OCI-LY1 (cell line): ENCODE measurements at regions not wholly inside any gene's neighbourhood (a gene's known extent, or its start where the extent isn't known, plus 50 kb on each side); places are given as distances from the start of the nearest gene placed in this dataset.

Source experiments
- H2AFZ ChIP-seq: fragments of 200-600 bp; sonication (generic), shearing (Covaris generic); 2 replicates; pipeline ENCODE4 v1.6.0; 2014; ENCODE audit warnings: antibody characterized with exemption, mild to moderate bottlenecking, low read length
- H3F3A ChIP-seq: fragments of 200-600 bp; sonication (generic), shearing (Covaris generic); 2 replicates; pipeline ENCODE4 v1.6.0; 2014; ENCODE audit warnings: mild to moderate bottlenecking, antibody characterized with exemption, low read length, moderate library complexity; ENCODE audit not compliant: insufficient read depth
- H3K27ac ChIP-seq: fragments of 200-600 bp; sonication (generic); 2 replicates; pipeline ENCODE4 v1.5.1; 2014; ENCODE audit warnings: low read length, mixed run types, mild to moderate bottlenecking, low read depth; ENCODE audit not compliant: poor library complexity, severe bottlenecking
- H3K27me3 ChIP-seq: fragments of 200-600 bp; sonication (generic); 2 replicates; pipeline ENCODE4 v1.6.0; 2014; ENCODE audit warnings: antibody characterized with exemption, mild to moderate bottlenecking, low read length, moderate library complexity; ENCODE audit not compliant: insufficient read depth
- H3K36me3 ChIP-seq: fragments of 200-600 bp; sonication (generic); 2 replicates; pipeline ENCODE4 v1.6.1; 2014; ENCODE audit warnings: mild to moderate bottlenecking, antibody characterized with exemption, low read length, moderate library complexity, mixed read lengths; ENCODE audit not compliant: insufficient read depth
- H3K4me1 ChIP-seq: fragments of 200-600 bp; sonication (generic); 2 replicates; pipeline ENCODE4 v1.5.1; 2014; ENCODE audit warnings: mild to moderate bottlenecking, low read length, moderate library complexity; ENCODE audit not compliant: insufficient read depth, severe bottlenecking
- H3K4me2 ChIP-seq: fragments of 200-600 bp; sonication (generic), shearing (Covaris generic); 2 replicates; pipeline ENCODE4 v1.6.1; 2014; ENCODE audit warnings: low read length
- H3K4me3 ChIP-seq: fragments of 200-600 bp; sonication (generic); 2 replicates; pipeline ENCODE4 v1.5.1; 2014; ENCODE audit warnings: low read length, low read depth, mild to moderate bottlenecking, mixed read lengths; ENCODE audit not compliant: poor library complexity, severe bottlenecking
- H3K79me2 ChIP-seq: fragments of 200-600 bp; shearing (Covaris generic); 2 replicates; pipeline ENCODE4 v1.6.1; 2016; ENCODE audit warnings: mixed run types, low read length, mixed read lengths; ENCODE audit not compliant: insufficient read depth
- H3K9ac ChIP-seq: fragments of 200-600 bp; sonication (generic), shearing (Covaris generic); 2 replicates; pipeline ENCODE4 v1.6.1; 2014; ENCODE audit warnings: mild to moderate bottlenecking, low read length, mixed read lengths
- H3K9me2 ChIP-seq: fragments of 200-600 bp; sonication (generic), shearing (Covaris generic); 2 replicates; pipeline ENCODE4 v1.6.1; 2014; ENCODE audit warnings: low read depth, mild to moderate bottlenecking, low read length, mixed read lengths
- H3K9me3 ChIP-seq: fragments of 200-600 bp; shearing (Covaris generic); 2 replicates; pipeline ENCODE4 v1.6.1; 2014; ENCODE audit warnings: low read length, mixed read lengths
- H4K20me1 ChIP-seq: fragments of 200-600 bp; sonication (generic), shearing (Covaris generic); 2 replicates; pipeline ENCODE4 v1.6.0; 2016; ENCODE audit warnings: mild to moderate bottlenecking, low read length; ENCODE audit not compliant: insufficient read depth
- CTCF ChIP-seq: fragments of 200-600 bp; sonication (generic), shearing (Covaris generic); IDR thresholded peaks from 2 replicates; pipeline ENCODE4 v1.5.1; 2017; ENCODE audit warnings: mild to moderate bottlenecking, antibody characterized with exemption, low read length, moderate library complexity, mixed read lengths
- EZH2 ChIP-seq: fragments of 200-600 bp; sonication (generic), shearing (Covaris generic); IDR thresholded peaks from 2 replicates; pipeline ENCODE4 v1.8.0; 2017; ENCODE audit warnings: borderline replicate concordance, mixed run types, mild to moderate bottlenecking, antibody characterized with exemption, low read length, moderate library complexity, mixed read lengths

DNA sequence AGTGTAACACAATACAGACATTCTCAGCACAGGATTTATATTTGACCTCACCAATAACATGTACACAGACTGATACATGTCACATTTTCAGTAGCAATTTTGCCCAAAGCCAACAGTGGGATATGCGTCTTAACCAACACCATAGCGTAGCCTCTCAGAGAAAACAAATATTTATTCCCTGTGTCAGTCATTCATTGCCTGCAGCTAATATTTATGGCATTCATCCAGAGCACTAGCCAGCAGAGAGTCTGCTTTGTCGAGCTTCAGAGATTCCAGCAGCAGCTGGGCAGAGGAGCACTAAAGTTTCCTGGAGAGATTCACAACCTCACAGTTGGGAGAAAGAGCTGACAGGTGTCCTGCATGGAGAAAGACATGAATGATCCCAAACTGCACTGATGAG, 400.7 kb upstream of the DAB1 start:
- Histone ChIP-seq H3K27me3 (no peaks in the 10 kb centered on the region), H3K9me2 (no peaks in the 10 kb centered on the region), H3K4me1 (no peaks in the 10 kb centered on the region), H2AFZ (no peak overlapping the region), H3K27ac (no peak overlapping the region), H3K36me3 (no peaks in the 10 kb centered on the region), H3K4me2 (no peak overlapping the region), H3K9me3 (no peaks in the 10 kb centered on the region), H3K79me2 (no peaks in the 10 kb centered on the region), H3K9ac (no peak overlapping the region), H3K4me3 (no peak overlapping the region), H3F3A (no peaks in the 10 kb centered on the region), H4K20me1 (no peaks in the 10 kb centered on the region)
- TF ChIP-seq EZH2 = no peak
- no peak for TF ChIP-seq CTCF

GRCh38 chr1:57820356-57821095, 396.7 kb upstream of the DAB1 start:
- Histone ChIP-seq H3K4me1 (no peaks in the 10 kb centered on the region), H4K20me1 (no peaks in the 10 kb centered on the region), H3K9ac (no peak overlapping the region), H3K9me3 (no peaks in the 10 kb centered on the region), H2AFZ (no peak overlapping the region), H3K27me3 (no peaks in the 10 kb centered on the region), H3K79me2 (no peaks in the 10 kb centered on the region), H3K4me3 (no peak overlapping the region), H3K4me2 (no peak overlapping the region), H3F3A (no peaks in the 10 kb centered on the region), H3K9me2 (no peaks in the 10 kb centered on the region), H3K36me3 (no peaks in the 10 kb centered on the region), H3K27ac (no peak overlapping the region)
- TF ChIP-seq CTCF = no peak
- TF ChIP-seq EZH2 = no peak

GRCh38 chr1:57819893-57820292, 396.0 kb upstream of the DAB1 start:
- H2AFZ ChIP-seq = no peak overlapping the region
- H3K4me2 ChIP-seq = no peak overlapping the region
- no peak overlapping the region for H3K9ac ChIP-seq
- no peaks in the 10 kb centered on the region for H3F3A ChIP-seq
- H3K9me2 ChIP-seq = no peaks in the 10 kb centered on the region
- H3K4me1 ChIP-seq = no peaks in the 10 kb centered on the region
- H3K36me3 ChIP-seq = no peaks in the 10 kb centered on the region
- no peaks in the 10 kb centered on the region for H3K79me2 ChIP-seq
- TF ChIP-seq CTCF = no peak
- TF ChIP-seq EZH2 = no peak
- no peaks in the 10 kb centered on the region for H3K9me3 ChIP-seq
- no peaks in the 10 kb centered on the region for H4K20me1 ChIP-seq
- no peaks in the 10 kb centered on the region for H3K27me3 ChIP-seq
- no peak overlapping the region for H3K4me3 ChIP-seq
- no peak overlapping the region for H3K27ac ChIP-seq
